ENCODE measurements at regions not wholly inside any gene's neighbourhood (a gene's known extent, or its start where the extent isn't known, plus 50 kb on each side); places are given as distances from the start of the nearest gene placed in this dataset.
"Not testable (repeated sequence)": the region's sequence is repeated elsewhere in the genome, so short reads cannot be mapped to it uniquely, and the experiment has no call there.

DNA sequence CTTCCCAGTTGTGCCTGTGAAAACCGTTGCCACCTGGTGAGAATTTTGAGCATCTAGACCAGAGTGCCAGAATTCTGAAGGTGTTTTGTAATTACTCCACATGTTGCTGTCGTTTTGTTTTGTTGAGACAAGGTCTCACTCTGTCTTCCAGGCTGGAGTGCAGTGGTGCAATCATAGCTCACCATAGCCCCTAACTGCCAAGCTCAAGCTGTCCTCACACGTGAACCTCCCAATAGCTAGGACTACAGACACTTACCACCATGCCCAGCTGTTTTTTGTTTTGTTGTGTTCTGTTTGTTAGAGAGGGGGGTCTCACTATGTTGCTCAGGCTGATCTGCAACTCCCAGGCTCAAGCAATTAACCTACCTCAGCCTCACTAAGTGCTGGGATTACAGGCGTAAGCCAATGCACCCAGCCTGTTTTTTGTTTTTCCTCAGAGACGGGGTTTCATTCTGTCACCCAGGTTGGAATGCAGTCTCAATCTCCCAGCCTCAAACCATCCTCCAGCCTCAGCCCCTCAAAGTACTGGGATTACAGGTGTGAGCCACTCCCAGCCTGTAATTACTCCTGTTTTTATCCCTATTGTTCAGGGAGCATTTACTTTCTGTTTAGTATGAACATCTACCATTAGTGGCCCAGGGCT, 121.1 kb upstream of the DMRT1 start:
- no peak for DNase-seq

DNA sequence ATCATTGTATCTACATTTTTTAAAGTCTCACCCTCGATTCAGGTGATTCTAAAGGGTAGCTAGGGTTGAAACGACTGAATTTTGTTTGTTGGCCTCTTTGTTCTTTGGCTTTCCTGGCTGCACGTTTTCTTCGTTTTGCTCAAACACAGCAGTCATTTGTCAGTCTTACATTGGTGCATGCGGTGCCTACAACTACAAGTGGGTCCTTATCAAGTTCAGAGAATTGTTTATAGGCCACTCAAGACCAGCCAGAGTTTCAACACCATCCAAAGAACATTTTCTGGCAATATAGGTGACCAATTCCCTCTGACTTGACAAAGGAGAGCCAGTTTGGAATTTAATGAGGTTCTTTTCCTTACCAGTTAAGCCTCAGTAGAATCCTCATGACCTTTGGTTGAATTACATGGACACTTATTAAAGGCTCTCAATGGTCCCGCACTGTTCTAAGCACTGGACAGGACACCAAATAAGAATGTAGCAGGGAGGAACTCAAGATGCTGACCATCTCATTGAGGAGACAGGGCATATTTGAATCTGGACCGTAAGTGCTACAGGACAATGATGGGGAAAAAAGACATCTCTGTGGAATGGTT, 119.0 kb upstream of the DMRT1 start:
- no peak for DNase-seq

DNA sequence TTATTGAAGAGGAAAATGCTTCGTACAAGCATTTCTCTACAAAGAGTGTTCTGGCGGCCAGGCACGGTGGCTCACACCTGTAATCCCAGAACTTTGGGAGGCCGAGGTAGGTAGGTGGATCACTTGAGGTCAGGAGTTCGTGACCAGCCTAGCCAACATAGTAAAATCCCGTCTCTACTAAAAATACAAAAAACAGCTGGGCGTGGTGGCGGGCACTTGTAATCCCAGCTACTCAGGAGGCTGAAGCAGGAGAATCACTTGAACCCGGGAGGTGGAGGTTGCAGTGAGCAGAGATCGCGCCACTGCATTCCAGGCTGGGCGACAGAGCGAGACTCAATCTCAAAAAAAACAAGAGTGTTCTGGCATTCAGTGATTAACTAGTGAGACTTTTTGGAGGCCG, 117.0 kb upstream of the DMRT1 start:
- not testable (repeated sequence) for DNase-seq

DNA sequence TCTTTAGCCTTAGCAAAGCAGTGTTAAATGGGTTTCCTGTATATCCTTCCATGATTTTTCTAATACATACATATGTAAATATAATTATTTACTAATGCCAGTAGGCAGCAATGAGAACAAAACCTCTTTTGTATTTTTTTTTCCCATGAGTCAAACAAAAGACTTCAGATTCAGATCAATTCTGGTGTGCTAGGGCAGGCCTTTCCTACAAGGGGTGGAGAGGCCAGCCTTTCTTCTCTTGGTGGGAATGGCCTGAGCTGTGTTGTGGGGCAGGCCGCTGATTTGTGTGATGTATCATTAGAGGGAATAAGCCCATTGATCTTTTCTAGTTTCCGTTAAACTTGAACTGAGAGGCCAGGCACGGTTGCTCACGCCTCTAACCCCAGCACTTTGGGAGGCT, 115.5 kb upstream of the DMRT1 start:
- DNase-seq, result no peak

DNA sequence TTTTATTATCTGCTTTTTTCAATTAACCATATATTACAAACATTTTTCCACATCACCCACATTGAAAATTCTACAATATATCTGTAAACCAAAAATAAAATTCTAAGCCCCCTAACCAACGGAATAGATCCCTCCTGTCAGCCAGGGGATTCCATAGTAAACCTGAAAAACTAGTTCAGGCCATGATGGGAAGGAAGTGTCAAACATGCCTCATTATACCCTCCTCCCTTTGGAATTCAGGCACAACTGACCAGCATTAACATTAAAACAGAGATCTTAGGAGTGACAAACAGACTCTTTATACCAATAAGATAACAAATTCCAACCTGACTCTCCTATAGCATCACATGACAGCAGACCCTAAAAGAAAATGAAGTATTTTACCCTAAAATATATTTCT, 113.7 kb upstream of the DMRT1 start:
- no peak for DNase-seq

DNA sequence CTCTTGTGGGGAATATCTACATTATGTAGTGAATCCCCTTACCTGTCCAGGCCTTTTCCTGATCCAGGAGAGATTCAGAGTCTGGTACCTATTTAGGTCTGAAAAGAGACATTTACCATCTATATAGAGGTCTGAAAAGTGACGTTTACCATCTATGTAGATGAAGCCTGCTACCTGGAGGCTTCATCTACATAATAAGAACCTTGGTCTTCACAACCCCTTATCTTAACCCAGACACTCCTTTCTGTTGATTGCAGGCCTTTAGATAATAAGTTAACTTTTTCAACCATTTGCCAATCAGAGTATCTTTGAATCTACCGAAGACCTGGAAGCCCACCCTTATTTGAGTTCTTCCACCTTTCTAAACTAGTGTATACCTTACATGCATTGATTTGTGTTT, 113.0 kb upstream of the DMRT1 start:
- DNase-seq, result no peak

DNA sequence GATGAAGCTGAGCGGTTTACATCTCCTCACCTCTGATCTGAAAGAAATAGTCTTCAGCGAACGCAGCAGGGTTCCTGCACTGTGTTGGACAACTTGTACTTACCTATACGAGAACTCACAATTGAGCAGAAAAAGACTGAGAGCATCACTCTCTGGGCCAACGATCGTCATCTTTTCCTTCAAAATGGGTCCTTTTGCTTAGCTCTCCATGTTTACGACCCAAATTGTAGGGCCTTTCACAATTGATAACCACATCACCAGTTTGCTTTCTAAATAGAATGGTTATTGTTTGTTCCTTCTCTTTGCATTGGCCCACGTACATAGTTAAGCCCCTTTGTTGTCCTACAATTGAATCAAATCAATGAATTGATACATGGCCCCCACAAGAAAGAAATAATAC, 110.0 kb upstream of the DMRT1 start:
- DNase-seq, result no peak

DNA sequence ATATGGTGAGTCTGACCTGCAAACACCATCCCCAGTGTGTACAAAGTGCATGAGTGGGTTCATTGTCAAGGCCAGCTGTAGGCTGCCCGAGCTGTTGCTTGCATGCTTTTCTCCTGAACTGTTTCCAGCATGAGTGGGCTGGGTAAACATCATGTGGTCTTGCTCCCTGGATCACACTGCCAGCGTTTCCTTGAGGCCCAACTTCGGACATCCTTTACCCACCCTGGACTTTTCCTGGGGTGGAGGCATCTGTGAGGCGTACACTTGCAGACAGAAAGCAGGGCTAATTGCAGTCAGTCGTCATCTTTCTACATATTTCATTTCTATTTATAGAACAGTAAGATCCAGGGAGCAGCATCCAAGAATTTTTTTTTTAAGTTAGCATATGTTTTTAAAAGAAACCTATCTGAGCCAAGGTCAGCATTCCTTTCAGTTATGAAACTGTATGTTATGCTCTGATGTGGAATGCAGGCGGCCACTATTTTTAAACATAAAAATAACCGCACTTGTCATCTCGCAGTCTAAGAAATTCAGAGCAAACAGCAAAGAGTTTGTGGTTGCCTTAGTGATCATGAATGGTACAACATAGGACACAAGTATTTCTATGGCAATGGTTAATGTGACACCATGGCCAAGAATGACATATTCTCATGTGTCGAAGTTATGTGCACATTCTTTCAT, 106.5 kb upstream of the DMRT1 start:
- no peak for DNase-seq

DNA sequence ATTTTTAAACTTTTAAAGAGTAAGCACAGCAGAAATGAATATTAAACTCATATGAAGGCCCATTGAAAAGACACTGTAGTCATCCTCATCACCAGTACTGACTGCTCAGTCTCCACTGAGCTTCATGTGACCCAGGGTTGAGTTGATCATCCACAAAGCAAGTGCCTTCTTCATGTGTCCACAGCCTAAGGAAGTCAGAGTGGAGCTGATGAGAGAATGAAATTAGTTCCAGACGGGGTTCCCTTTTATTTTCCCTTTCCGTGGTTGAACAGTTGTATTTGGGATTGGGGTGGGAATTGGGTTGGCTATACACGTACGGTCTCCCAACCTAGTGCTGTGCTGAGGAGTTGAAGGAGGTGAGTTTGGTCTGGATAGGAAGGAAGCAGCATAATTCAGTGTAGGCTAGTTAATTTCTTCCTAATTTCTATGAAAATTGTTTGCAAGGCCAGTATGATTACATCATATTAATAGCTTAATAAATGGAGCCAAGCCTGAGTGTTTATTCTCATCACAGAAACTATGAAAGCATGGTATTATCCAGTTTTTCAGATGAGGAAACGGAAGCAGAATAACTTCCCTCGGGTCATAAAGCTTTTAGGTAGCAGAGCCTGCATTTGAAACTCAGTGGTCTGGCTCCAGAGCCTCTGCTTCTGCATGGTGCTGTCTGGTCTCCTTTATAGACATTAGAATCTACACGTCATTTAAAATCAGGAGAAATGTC, 103.9 kb upstream of the DMRT1 start:
- DNase-seq, result no peak

DNA sequence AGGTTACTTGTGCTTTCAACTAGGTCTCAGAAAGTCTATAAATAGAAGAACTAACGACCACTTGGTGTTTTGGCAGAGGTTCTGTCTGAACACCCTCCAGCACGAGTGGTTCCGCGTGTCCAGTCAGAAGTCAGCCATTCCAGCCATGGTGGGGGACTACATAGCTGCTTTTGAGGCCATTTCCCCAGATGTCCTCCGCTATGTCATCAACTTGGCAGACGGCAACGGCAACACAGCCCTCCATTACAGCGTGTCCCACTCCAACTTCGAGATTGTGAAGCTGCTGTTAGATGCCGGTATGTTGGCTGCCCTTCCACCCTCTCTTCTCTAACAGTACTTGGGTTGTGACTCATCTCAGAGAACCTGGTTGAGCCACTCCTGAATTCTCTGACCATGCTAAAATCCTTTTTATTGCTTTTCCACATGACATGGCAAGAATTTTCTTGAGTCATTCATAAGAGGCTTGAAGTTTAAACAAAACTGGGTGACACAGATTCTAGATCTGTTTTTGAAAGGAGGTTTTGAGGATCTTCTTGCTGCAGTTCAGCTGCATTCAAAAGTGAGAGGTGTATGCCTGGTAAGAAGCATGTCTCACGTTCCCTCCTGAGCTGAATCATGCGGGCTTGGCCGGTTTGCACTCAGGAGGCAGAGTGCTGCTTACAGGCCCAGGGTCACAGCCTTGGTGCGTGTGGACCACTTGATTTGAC, 103.1 kb upstream of the DMRT1 start:
- DNase-seq, result no peak

DNA sequence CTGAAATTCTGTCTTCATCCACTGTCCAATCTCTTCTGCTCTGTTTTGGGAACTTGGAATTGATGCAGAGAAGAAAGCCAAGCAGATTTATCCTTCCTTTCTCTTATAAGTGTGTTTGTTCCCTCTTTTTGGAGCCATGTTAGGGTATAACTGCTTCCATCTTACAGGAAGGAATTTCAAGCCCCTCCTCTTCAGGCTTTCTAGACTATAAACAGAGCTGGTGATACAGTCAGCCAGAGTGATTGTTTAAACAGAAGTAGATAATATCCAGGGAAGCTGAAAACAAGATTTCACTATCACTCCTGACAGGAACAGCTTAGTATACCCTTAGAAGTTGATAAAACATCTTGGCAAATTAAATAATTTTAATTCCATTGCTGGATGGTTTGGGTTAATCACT, 102.1 kb upstream of the DMRT1 start:
- no peak for DNase-seq

DNA sequence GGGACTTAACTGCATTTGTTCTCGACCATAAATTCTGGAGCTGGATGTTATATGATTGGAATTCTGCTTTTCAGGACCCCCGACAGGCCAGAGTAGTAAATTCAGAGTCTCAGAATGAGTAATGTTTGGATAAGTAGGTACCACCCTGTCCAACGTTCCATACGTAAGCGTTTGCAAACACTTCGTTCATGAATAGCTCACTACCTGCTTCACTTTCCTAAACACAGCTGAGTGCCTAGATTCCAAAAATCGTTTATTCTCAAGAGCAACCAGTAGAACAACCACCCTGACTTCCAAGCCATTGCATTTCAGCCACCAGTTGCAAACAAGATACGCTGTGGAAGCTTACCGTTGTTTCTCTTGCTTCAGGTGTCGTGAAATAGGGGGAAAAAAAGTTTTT, 101.3 kb upstream of the DMRT1 start:
- DNase-seq, result no peak

DNA sequence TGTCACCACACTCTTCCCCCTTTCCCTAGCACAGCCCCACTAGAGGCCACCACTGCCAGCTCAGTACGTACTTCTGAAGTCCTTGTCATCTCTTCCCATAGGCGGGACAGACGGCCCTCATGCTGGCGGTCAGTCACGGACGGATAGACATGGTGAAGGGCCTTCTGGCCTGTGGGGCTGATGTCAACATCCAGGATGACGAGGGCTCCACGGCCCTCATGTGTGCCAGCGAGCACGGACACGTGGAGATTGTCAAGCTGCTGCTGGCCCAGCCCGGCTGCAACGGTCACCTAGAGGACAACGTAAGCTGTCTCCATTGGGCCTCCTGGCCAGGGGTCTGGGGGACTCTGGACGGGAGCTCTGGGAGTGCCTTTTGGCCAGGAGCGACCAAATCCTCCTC, 99.4 kb upstream of the DMRT1 start:
- no peak for DNase-seq

DNA sequence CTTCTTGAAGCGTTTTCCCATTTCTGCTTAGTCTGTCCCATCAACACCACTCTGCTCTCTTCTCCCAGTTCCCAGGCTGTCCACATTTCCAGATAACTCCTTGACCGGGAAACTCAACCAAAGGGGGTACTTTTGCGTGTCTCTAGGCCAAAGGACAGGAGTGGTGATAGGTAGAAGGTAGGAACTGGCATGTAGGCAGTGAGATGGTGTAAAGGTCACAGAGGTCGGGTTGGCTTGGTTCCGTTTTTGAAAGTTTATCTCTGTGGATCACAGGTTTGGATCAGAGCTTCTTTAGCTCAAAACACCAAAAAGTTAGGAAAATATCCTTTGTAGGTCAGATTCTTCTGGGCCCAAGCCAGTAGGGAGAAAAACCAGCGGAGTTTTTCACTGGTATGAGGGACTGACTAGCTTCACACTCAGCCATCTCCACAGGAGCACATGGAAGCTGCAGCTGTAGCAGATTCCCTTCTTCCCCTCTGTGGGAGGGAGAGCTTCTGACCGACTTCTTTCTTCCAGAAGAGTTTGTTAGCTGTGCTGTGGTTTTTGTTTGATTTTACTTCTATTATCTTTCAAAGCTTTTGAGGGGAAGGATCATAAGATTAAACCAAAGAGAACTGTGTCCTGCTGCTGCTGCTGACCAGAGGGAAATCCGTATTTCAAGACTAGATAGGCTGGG, 98.4 kb upstream of the DMRT1 start:
- no peak for DNase-seq

DNA sequence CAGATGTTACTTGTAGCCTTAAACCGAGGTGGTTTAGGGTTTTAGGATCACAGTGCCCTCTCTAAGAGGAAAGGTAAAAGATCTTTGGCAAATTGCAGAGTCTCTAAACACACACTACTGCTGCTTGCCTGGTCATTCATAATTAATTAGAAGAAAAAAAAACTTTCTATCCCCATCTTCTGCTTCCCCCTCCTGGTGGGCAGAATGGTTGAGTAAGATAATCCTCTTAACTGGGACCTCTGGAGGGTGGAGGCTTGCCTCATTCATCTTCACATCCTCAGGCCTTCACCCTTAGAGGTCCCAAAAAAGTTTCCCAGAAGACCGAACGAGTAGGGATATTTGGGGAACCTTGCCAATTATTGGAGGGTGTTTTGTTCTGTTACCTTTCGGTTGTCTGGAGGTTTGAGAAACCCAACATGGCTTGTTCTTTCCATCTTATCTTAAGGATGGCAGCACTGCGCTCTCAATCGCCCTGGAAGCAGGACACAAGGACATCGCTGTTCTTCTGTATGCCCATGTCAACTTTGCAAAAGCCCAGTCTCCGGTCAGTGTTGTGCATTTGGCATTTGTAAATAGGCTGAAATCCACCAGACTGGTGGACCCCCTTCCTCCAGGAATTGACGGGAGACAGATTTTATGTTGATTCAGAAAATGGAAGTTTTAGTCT, 97.3 kb upstream of the DMRT1 start:
- no peak for DNase-seq

DNA sequence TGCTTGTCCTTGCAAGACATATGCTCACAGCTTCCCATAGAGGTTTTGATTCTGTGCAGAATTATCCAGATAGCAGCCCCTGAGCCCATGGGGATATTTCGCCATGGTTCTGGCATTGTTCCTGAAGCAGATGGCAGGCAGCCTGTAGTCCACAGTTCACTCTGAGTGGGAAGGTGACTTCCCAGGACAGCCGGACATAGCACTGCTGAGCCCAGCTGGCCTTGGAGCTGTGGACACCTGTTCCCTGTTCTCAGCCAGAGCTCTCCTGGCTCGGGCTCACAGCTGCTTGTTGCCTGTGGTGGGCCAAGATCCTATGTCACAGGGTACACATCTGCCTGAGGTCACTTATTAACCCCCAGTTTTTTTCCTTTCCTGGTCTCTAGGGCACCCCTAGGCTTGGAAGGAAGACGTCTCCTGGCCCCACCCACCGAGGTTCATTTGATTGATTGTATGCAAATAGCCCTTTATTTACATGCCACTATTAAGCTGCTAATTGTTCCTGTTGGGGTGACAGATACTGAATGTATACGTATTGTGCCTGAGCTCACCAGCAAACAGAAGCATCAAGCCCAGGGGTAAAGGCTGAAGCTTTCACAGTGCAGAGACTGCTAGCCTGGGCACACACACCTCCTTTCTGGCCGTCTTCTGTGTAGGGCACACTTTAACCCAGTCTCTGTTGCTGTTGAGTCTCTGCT, 96.6 kb upstream of the DMRT1 start:
- DNase-seq, result no peak

DNA sequence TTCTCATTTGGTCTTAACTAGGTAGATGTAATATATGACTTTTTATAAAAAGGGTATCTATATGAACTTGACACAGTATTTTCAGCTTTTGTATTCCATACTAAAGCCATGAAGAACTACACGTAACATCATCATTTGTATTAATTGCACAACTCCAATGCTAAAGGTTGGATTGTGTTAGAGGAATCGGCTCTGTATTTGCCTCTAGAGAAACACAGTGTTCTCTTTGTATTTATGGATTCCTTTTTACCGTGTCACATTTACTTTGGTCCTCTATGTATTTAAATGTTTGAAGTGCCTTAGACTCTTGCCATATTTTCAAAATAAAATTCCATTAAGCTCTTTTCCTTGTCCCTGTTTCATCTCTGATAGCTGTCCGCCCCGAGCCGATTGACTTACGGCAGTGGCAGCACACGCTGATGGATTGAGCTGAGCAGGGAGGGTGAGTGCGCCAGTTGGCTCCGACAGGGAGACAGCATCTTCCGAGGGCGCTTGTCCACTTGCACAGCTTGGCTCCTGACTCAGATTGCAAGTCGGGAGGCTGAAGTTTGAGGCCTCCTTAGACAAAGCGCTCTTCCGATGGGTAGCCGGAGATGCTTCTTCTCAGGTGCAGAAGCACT, 95.6 kb upstream of the DMRT1 start:
- no peak for DNase-seq

DNA sequence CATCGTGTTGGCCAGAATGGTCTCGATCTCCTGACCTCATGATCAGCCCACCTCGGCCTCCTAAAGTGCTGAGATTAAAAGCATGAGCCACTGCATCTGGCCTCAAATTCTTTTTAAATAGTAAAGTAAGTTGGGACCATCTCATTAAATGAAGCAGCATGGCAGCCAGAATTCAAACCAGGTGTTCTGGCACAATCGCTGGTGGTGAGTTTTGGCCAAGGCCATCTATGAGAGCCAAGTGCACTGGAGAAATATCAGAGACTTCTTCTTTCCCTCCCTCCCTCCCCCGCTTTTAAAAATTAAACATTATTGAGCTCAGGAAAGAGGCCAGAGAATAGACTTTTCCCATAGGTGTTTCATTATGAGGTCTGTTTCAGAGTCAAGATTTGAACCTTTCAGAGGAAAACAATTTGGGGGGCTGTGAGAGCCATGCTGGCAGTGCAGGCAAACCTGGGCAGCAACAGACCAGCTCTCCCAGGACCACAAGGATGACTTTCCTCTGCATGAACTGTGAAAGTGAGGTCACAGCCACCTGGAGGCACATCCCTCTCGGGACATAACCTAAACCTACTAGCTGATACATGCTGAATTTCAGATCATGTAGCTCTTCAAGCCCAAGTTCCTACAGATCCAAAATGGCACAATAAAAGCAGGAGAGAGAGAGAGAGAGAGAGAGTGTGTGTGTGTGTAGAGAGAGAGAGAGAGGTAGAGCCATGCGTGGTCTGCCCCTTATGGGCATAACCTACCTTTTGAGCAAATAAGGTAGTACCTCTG, 94.6 kb upstream of the DMRT1 start:
- DNase-seq, result no peak

DNA sequence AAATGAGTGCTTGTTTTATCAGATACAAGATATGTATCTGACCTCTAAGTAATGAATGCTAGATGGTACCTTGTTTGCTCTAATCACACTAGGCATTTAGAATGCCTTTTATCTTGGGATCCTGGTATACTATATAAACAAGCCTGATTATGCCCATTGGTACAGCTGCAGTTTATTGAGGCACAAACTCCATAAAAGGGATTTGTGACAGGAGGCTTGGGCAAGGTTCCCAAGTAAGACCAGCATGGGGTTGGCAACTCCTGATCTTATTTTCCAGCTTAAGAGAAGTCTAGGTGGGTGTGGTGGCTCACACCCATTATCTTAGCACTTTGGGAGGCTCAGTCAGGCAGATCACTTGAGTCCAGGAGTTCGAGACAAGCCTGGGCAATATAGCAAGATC, 93.9 kb upstream of the DMRT1 start:
- no peak for DNase-seq

DNA sequence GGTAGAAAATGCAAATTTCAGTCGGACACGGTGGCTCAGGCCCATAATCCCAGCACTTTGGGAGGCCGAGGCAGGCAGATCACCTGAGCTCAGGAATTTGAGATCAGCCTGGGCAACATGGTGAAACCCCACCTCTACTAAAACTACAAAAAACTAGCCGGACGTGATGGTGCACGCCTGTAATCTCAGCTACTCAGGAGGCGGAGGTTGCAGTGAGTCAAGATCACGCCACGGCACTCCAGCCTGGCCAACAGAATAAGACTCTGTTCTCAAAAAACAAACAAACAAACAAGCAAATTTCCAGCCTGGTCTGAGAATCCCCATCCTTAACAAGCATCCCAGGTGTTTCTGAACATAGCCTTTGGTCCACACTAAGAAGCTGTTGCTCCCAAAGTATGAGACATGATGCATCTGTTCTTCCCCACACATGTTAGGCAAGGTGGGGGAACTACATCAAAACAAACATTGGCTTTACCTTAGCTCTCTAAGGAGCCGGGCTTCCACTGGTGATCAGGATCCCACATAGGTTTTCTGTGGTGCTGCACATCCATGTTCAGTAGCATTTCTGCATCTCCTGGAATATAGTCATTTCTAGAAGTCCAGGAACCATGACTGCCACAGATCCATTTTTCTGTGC, 92.5 kb upstream of the DMRT1 start:
- DNase-seq, result no peak

All from activated CD8-positive, alpha-beta memory T cell treated with anti-CD3 and anti-CD28 coated beads, Interleukin-2, amount 50 U/mL, for 4 hours (primary cell).